ENCODE measurements at regions not wholly inside any gene's neighbourhood (a gene's known extent, or its start where the extent isn't known, plus 50 kb on each side); places are given as distances from the start of the nearest gene placed in this dataset.
A peak's percentile ranks its signal among the peaks of the same experiment; 100 is the strongest.

DNA sequence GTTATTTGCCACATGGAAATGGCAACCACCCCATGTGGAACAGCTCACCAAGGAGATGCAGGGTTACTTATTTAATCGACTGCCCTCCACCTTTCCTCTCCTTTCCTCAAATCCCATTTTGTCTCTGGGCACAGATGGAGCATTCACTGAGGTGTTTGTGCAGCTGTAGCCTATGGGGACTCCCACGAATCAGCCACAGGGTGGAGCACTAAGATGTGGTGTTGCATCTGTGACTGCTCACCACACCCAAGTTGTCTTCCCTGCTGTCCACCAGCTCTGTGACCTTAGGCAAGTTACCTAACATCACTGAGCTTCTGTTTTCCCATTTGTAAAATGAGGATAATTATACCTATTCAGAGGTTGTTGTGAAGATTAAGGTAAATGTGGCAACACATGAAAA lies 252.4 kb upstream of the CPEB2 start:
- peak; percentile 28 for DNase-seq

DNA sequence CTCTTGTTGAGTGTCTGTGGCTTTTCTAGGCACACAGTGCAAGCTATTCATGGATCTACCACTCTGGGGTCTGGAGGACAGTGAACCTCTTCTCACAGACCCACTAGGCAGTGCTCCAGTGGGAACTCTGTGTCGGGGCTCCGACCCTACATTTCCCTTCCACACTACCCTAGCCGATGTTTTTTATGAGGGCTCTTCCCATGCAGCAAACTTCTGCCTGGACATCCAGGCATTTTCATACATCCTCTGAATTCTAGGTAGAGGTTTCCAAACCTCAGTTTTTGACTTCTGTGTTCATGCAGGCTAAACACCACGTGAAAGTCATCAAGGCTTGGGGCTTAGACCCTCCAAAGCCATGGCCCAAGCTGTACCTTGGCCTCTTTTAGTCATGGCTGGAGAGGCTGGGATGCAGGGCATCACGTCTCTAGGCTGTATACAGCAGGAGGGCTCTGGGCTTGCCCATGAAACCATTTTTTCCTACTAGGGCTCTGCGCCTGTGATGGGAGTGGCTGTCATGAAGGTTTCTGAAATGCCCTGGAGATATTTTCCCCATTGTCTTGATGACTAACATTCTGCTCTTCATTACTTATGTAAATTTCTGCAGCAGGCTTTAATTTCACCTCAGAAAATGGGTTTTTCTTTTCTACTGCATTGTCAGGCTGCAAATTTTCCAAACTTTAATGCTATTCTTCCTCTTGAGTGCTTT lies 249.8 kb upstream of the CPEB2 start:
- DNase-seq, result no peak

DNA sequence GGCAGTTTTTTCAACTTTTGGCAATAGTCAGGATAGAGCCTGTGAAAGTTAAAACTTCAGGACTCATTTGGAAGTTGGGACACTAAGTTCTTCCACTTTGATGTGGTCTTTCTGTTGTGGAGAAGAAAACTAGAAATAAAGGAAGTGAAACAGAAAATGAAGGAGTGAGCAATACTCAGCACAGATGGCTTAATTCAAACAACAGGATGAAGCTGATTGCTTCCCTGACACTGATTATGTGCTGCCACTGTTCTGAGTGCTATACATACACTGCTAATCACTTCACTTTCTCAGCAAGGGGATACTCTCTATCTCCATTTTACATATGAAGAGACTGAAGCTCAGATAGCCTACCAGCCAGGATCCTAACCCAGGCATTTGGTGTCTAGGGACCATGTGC lies 235.1 kb upstream of the CPEB2 start:
- no peak for DNase-seq

DNA sequence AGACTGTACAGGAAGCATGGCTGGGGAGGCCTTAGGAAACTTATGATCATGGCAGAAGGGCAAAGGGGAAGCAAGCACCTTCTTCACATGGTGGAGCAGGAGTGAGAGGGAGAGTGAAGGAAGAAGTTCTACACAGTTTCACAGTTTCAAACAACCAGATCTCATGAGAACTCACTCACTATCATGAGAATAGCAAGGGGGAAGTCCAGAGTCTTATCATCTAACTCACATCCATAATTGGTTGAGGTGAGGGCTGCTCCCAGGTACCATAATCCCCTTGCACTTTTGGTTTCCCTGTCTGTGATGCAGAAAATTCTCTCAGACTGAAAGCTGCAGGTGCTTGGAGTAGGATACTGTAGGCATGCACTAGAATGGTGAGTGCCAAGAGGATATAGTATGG lies 233.8 kb upstream of the CPEB2 start:
- DNase-seq, result no peak

DNA sequence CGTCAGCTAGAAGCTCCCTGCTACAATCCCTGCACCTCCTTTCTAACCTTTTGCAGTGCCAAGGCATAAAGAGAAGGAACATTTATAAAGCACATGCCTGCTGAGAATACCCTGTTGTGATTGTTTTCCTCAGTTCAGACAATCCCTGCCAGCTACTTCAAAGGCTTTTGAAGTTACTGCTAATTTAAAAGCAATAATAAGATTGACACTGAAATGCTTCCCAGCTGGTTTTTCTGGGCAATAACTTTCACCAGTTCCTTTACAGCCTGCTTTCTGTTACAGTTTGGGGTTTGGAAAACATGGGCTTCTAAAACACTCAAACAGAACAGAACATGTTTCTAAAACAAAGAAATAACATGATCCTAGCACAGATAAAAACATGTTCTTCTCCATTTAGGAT lies 232.3 kb upstream of the CPEB2 start:
- DNase-seq, result no peak

DNA sequence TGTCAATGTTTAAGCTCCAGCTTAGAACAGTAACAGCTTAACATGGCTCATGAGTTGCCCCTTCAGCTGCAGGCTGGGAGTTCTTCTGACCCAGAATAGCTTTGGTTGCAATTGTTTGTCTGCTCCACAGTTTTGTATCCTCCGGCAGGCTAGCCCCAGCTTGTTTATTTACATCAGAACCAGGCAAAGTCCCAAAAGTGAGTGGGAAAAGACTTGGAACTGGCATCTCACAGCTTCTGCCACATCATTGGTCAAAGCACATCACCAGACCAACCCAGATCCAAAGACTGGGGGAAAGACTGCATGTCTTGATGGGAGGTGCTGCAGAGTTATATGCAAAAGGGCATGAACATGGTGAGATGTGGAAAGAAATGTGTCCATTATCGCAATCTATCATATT lies 231.2 kb upstream of the CPEB2 start:
- DNase-seq, result no peak

DNA sequence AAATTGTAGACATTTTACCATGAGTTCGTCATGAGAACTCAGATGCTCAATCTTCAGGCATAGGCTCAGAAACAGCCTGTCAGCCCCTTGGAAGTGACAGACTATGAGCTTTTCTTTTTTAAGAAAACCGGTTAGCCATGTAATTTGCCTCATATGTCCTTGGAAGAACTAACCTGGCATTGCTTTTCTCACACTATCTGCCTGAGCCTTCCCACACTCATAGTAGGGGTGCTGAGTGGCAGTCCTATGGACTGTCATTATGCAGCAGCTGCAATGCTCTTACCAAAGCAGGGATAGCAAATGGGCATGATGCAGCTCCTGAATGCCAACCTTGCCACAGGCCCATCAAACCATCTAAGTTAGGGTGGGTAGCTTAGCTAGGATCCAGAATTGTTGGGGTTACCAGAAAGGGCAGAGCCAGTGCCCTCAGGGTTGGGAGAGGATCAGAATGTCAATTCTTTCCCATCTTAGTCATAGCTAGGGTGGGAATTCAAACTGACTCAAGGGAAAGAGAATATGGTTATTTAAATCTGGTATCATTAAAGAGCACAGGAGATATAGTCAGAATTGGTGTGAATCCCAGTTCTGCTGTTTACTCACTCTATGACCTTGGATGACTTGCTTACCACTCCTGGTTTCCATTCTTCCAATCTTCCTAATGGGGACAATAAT lies 230.6 kb upstream of the CPEB2 start:
- DNase-seq, result no peak

DNA sequence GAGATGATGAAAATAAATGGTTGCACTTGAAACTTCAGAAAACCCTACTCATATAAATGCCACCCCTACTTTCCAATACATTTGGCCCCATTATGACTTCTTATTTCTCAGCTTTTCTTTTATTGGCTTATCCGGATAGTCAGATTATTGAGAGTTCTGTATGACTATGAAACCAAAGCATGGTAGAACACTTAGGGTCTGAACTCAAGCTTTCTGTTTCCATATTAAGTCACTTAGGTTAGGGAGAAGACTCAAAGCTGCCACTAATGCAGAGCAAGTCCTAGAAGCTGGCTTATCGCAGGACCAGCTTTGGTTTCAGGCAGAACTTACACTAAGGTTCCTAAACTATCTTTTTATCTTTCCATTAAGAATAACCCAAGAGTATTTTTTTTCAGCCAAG lies 229.9 kb upstream of the CPEB2 start:
- DNase-seq, result peak; percentile 12

DNA sequence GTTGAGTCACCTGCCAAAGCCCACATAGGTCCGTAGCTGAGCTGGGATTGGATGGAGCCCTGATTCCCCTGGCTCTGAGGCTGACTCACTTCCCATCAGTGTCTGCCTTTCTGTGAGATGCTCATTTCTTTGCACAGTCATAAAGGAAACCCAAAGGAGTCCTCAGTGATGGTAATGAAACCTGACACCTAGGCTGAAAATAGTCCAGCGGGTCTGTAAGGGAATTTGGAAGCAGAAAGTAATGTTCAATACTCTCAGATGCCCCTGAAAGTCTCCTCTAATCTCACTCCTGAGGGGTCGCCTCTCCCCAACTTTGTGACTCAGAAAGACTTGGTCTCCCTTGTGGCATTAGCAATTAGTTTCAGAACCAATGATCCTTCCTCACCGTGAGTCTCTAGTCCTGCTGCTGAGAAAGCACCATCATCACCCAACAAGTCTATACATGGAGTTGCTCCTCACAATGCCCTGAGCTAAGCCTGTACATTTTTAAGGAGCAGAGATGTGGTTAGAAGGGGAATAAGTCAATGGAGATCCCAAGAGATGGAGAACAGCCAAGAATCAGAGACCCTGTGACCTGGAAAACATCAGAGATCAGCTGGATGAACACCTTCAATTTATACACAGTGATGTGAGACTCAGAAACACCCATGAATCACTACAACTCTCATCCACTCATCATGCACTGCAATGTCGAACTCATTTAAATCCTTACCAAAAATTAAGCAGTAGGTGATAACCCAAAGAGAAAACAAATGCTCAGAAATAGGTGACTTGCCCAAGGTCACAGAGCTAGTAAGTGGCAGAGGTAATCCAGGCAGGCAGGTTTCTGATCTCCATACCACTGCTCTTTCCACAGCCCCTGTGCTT lies 219.0 kb upstream of the CPEB2 start:
- peak; percentile 87 for DNase-seq

DNA sequence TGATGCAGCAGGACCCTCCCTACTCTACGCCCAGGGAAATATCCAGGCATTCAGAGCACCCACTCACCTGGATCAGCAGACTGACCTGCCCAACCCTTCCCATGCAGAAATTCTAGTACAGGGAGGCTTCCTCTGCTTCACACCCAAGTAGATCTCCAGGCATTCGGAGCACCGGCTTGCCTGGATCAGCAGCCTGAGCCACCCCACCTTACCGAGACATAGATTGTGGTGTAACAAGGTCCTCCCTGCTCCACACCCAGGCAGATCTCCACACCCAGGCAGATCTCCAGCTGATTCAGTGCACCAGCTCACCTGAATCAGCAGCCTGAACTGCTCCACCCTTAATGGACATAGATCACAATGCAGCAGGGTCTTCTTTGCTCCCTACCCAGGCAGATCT lies 215.1 kb upstream of the CPEB2 start:
- DNase-seq, result no peak

DNA sequence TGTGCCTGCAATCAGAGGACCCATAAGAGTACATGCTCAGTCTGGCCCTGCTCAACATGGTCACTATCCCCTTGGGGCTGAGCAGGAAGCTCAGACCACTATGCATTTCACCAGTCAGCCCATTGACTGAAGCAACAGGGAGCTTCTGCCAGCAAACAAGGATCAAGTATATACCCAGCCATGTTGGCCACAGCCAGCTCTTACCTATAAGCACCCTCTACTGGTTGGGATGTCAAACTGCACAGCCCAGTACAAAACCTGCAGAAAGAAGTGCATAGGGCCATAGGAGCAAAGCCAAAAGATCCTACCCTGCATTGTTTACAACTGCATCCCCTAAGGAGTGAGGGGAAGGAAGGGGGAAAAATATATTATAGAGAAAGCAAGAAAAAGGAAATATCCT lies 214.4 kb upstream of the CPEB2 start:
- DNase-seq, result peak; percentile 45

DNA sequence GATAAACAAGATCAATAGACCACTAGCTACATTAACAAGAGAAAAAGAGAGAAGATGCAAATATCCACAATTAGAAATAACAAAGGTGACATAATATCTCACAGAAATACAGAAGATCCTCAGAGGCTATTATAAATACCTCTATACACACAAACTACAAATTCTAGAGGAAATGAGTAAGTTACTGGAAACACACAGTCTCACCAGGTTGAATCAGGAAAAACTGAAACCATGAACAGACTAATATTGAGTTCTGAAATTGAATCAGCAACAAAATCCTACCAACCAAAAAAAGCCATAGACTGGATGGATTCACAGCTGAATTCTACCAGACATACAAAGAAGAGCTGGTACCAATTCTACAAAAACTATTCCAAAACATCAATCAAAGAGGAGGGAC lies 211.8 kb upstream of the CPEB2 start:
- peak; percentile 76 for DNase-seq

DNA sequence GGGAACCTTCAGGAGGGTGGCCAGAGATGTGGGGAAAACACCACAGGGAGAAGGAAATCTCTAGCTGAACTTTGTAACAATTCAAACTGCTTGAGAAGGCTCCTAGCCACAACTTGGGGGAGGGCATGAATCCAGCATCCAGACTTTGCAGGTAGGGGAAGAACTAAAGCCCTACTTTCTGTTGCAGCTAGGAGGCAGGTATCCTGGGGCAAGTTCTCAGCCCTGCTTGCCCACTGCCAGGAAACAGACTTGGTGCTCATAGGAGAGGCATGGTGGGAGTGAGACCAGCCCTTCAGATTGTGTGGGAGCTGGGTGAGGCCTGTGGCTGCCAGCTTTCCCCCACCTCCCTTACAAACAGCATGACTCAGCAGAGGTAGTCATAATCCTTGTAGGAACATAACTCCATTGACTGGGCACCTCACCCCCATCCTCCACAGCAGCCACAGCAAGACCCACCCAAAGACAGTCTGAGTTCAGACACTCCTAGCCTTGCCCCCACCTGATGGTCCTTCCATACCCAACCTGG lies 209.5 kb upstream of the CPEB2 start:
- no peak for DNase-seq

DNA sequence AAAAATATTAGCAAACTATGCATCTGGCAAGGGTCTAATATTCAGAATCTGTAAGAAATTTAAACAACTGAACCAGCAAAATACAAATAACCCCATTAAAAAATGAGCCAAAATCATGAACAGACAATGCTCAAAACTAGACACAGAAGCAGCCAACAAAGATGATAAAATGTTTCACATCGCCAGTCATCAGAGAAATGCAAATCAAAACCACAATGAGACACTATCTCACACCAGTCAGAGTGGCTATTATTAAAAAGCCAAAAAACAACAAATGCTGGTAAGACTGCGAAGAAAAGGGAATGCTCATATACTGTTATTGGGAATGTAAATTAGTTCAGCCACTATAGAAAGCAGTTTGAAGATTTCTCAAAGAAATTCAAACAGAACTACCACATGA lies 201.3 kb upstream of the CPEB2 start:
- DNase-seq, result no peak

DNA sequence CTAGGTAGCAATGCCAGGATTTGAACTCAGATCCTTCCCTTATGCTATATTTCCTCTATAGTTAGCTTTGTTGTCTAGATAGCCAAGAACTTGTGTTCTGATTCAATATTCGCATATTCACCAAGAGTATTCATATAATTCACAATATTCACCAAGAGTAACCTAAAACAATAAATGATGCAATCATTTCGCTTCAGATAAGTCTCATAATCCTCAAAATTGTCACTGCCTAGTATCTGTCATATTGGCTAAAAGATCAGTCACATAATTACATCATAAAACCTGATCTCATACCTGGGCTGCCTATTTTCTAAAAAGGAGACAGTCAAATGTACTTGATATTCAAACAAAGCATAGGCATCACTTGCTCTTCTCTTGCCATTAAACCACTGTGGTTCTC lies 199.7 kb upstream of the CPEB2 start:
- DNase-seq, result no peak

DNA sequence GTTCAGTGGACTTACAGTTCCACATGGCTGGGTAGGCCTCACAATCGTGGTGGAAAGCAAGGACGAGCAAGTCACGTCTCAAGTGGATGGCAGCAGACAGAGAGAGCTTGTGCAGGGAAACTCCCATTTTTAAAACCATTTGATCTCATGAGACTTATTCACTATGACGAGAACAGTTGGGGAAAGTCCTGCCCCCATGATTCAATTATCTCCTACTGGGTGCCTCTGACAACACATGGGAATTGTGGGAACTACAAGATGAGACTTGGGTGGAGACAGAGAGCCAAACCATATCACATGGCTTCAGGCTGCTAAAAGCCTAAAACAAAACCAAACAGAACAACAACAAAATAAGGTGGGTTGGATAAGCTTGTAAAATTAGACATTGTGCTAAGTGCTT lies 194.4 kb upstream of the CPEB2 start:
- no peak for DNase-seq

DNA sequence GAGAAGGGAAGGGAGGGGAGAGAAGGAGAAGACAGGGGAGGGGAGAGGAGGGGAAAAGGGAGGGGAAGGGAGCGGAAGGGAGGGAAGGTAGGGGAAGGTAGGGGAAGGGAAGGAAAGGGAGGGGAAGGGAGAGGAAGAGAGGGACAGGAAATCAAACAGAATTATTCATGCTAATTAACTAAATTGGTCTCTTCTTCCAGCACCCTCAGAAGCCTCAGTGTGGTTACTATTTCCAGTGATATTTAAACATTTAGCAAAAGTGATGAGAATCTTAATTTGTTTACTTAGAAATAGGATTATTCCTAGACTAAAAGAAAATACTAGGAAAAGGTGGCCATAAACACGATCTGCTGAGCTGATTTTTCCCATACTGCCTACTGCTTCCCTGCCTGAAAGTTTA lies 193.1 kb upstream of the CPEB2 start:
- DNase-seq, result no peak

DNA sequence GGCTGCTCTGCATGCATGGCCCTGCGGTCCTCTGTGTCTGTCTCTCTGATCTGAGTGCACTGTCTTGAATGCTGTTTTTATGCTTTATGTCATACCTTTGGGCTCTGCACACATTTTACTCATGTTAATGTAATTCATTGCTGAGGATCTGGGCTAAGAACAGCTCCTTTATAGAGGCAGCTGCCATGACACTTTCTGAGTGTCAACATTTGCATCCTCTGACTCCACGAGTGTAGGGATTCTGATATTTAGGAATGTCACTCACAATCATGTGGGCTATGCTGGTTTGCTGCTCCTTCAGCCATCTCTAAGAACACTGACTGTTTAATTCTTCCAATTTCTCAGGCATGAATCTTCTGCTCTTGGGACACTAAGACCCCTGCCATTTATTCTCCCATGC lies 192.2 kb upstream of the CPEB2 start:
- DNase-seq, result no peak

DNA sequence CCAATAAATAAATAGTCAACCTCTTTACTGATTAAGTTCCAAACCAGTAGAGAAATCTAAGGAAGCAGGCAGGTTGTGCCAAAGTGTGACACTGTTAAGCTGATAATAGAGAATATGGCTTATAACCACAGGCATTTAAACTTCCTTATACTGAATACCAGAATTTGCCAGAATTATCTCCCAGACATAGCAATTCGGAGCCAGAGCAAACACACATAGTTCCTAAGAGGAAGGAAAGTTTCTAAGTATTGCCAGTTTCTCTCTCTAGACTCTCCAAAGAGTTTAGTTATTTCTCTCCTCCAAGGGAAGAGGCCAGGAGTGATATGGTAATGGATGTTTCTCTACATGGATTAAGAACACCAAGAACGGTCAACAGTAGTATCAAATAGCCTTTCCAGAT lies 191.7 kb upstream of the CPEB2 start:
- no peak for DNase-seq

DNA sequence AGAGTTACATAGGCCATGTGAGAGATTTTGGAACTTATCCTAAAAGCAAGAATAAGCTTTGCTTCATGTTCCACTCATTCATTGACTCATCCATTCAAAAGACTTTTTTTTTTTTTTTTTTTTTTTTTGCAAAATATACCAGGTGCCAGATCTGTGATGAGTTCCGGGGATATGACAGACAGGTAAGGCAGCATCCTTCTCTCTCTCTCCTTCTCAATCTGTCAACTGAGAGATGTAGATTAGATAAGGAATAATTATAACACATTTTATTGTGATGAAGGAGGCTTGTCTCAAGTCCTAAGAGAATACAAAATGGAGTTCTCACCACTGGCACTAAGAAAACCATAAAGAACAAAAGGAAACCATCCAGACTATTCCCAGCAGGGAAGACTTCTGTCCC lies 190.2 kb upstream of the CPEB2 start:
- no peak for DNase-seq

DNA sequence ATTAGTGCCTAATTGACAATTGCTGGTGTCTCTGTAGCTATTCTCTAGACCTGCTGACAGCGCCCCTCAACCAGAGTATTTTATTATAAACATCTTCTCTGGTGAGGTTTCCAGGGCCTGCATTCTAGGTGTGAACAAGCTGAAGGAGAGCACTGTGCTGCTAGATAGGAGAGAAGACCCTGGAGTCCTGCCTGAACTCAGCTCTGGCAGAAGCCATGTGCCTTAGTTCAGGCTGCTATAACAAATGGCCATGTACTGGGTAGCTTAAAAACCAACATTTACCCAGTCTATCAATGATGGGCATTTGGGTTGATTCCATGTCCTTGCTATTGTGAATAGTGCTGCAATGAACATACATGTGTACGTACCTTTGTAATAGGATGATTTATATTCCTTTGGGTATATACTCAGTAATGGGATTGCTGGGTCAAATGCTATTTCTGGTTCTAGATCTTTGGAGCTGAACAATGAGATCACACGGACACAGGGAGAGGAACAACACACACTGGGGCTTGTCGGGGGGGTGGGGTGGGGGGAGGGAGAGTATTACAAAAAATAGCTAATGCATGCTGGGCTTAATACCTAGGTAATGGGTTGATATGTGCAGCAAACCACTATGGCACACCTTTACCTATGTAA lies 185.5 kb upstream of the CPEB2 start:
- DNase-seq, result no peak

DNA sequence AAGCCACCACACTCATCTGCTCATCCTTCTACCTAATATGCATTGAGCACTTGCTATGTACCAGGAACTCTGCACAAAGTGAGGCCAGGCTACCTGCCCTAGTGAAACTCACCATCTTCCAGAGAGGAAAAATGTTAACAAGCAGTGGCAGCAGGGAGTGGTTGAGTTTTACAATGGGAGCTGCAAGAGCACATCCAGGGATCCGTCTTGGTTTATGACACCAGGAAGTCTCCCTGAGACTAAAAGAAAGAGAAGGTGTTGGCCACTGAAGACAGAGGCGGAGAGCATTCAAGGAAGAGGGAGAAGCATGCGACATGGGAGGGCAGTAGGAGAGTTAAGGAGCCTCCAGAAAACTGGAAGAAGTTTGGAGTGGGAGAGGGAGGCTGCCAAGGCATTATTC lies 178.1 kb upstream of the CPEB2 start:
- no peak for DNase-seq

DNA sequence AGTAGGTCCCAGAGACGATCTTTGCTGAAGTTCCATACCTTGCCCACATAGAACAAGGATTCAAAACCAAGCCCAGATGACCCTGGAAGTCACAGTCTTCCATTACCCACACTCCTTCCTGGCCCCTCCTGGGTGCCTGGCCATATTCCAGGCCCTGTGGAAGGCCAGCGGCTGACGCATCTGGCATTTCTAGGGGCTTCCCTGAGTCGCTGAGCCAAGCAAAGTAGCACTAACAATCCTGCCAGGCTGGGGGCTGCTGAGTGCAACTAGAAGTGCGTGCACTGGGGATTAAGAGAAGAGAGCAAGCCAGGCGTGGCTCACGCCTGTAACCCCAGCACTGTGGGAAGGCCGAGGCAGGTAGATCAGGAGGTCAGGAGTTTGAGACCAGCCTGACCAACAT lies 175.2 kb upstream of the CPEB2 start:
- no peak for DNase-seq

All from activated CD4-positive, alpha-beta T cell treated with anti-CD3 and anti-CD28 coated beads, Interleukin-10, Interleukin-2, amounts not matched to agents 100 ng/mL and 50 ng/mL, durations not matched to agents 16 hours and 8 hours (primary cell).